ENCODE measurements at regions not wholly inside any gene's neighbourhood (a gene's known extent, or its start where the extent isn't known, plus 50 kb on each side); places are given as distances from the start of the nearest gene placed in this dataset.
A peak's percentile ranks its signal among the peaks of the same experiment; 100 is the strongest.

- no peaks in the 10 kb centered on the region for H3K27me3 ChIP-seq
- H3K36me3 ChIP-seq: no peaks in the 10 kb centered on the region
- no peak overlapping the region for H3K4me3 ChIP-seq (ENCODE audit: low read depth, low read length)
- TF ChIP-seq, protein P1, sequence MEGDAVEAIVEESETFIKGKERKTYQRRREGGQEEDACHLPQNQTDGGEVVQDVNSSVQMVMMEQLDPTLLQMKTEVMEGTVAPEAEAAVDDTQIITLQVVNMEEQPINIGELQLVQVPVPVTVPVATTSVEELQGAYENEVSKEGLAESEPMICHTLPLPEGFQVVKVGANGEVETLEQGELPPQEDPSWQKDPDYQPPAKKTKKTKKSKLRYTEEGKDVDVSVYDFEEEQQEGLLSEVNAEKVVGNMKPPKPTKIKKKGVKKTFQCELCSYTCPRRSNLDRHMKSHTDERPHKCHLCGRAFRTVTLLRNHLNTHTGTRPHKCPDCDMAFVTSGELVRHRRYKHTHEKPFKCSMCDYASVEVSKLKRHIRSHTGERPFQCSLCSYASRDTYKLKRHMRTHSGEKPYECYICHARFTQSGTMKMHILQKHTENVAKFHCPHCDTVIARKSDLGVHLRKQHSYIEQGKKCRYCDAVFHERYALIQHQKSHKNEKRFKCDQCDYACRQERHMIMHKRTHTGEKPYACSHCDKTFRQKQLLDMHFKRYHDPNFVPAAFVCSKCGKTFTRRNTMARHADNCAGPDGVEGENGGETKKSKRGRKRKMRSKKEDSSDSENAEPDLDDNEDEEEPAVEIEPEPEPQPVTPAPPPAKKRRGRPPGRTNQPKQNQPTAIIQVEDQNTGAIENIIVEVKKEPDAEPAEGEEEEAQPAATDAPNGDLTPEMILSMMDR (IDR thresholded peaks at IDR 0.05; ENCODE audit: low read depth, low read length): no peak
- no peak for DNase-seq
- peaks cover 5% of the 10 kb centered on the region for H3K4me1 ChIP-seq
- H3K9me3 ChIP-seq: no peaks in the 10 kb centered on the region
Measured at GRCh38 chr1:39124282-39124681, 80.2 kb upstream of the MACF1 start.

- no peak for DNase-seq
- peaks cover 5% of the 10 kb centered on the region for H3K4me1 ChIP-seq
Measured at GRCh38 chr1:39127513-39127912, 77.0 kb upstream of the MACF1 start.

DNA sequence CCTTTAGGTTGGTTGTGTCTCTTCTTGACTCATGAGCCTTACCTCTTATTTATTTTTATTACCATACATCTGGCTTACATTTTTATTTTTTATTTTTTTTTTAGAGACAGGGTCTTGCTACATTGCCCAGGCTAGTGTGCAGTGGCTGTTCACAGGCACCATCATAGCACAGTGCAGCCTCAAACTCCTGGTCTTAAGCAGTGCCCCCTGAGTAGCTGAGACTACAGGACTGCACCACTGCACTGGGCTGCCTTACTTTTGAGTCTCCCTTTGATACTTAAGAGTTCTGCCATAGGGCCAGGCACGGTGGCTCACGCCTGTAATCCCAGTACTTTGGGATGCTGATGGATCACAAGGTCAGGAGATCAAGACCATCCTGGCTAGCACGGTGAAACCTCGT is 76.4 kb upstream of the MACF1 start:
- TF ChIP-seq, protein P1 (IDR thresholded peaks at IDR 0.05; ENCODE audit: low read depth, low read length): no peak
- H3K9me3 ChIP-seq: no peaks in the 10 kb centered on the region
- no peaks in the 10 kb centered on the region for H3K27me3 ChIP-seq
- no peak overlapping the region for H3K4me3 ChIP-seq (ENCODE audit: low read depth, low read length)
- H3K36me3 ChIP-seq: no peaks in the 10 kb centered on the region
- peaks cover 5% of the 10 kb centered on the region for H3K4me1 ChIP-seq
- DNase-seq: no peak

More at GRCh38 chr1:39127513-39127912, 77.0 kb upstream of the MACF1 start:
- Histone ChIP-seq H3K9me3 (no peaks in the 10 kb centered on the region), H3K36me3 (no peaks in the 10 kb centered on the region), H3K4me3 (ENCODE audit: low read depth, low read length) (no peak overlapping the region), H3K27me3 (no peaks in the 10 kb centered on the region)
- TF ChIP-seq, protein P1 (IDR thresholded peaks at IDR 0.05; ENCODE audit: low read depth, low read length): no peak

GRCh38 chr1:39128959-39129358 is 75.5 kb upstream of the MACF1 start:
- Histone ChIP-seq H3K9me3 (no peaks in the 10 kb centered on the region), H3K4me1 (peaks cover 5% of the 10 kb centered on the region), H3K4me3 (ENCODE audit: low read depth, low read length) (no peak overlapping the region), H3K36me3 (no peaks in the 10 kb centered on the region), H3K27me3 (no peaks in the 10 kb centered on the region)
- TF ChIP-seq, protein P1 (IDR thresholded peaks at IDR 0.05; ENCODE audit: low read depth, low read length): no peak
- DNase-seq: no peak

GRCh38 chr1:39129514-39129913 is 75.0 kb upstream of the MACF1 start:
- Histone ChIP-seq H3K9me3 (no peaks in the 10 kb centered on the region), H3K4me1 (peaks cover 5% of the 10 kb centered on the region), H3K4me3 (ENCODE audit: low read depth, low read length) (no peak overlapping the region), H3K36me3 (no peaks in the 10 kb centered on the region), H3K27me3 (no peaks in the 10 kb centered on the region)
- no peak for DNase-seq
- TF ChIP-seq, protein P1 (IDR thresholded peaks at IDR 0.05; ENCODE audit: low read depth, low read length): peak; percentile 12; the same call in 1 of the 2 replicates

DNA sequence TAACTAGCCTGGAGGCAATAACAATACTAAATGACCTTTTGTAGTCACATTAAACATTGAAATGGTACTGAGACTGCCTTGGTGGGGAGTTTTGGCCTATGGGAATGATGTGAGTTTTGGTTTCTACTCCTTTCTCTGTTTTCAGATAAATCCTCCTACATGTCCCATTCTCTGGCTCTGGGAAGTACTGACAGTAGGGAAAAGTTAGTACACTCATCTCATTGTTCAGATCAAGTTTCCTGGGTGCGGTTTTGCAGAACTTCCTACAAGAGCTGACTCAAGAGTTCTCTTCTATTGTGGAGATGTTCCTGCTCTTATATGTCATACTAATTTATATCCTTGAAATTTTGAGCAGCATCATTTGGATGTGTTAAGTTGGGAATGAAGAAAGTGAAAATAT is 74.2 kb upstream of the MACF1 start:
- Histone ChIP-seq H3K4me3 (ENCODE audit: low read depth, low read length) (no peak overlapping the region), H3K36me3 (no peaks in the 10 kb centered on the region), H3K4me1 (no peaks in the 10 kb centered on the region), H3K9me3 (no peaks in the 10 kb centered on the region), H3K27me3 (no peaks in the 10 kb centered on the region)
- no peak for DNase-seq
- TF ChIP-seq, protein P1 (IDR thresholded peaks at IDR 0.05; ENCODE audit: low read depth, low read length): no peak
